ENCODE measurements at regions not wholly inside any gene's neighbourhood (a gene's known extent, or its start where the extent isn't known, plus 50 kb on each side); places are given as distances from the start of the nearest gene placed in this dataset.

GRCh38 chr5:166961913-166962312 lies 1329.5 kb upstream of the WWC1 start:
- TF ChIP-seq, protein P1, sequence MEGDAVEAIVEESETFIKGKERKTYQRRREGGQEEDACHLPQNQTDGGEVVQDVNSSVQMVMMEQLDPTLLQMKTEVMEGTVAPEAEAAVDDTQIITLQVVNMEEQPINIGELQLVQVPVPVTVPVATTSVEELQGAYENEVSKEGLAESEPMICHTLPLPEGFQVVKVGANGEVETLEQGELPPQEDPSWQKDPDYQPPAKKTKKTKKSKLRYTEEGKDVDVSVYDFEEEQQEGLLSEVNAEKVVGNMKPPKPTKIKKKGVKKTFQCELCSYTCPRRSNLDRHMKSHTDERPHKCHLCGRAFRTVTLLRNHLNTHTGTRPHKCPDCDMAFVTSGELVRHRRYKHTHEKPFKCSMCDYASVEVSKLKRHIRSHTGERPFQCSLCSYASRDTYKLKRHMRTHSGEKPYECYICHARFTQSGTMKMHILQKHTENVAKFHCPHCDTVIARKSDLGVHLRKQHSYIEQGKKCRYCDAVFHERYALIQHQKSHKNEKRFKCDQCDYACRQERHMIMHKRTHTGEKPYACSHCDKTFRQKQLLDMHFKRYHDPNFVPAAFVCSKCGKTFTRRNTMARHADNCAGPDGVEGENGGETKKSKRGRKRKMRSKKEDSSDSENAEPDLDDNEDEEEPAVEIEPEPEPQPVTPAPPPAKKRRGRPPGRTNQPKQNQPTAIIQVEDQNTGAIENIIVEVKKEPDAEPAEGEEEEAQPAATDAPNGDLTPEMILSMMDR (IDR thresholded peaks at IDR 0.05; ENCODE audit: borderline replicate concordance, insufficient read depth, low read depth, low read length), result no peak
- H3K4me3 ChIP-seq (ENCODE audit: low read depth, low read length), result no peak overlapping the region

- H3K4me3 ChIP-seq (ENCODE audit: low read depth, low read length), result no peak overlapping the region
- TF ChIP-seq, protein P1 (IDR thresholded peaks at IDR 0.05; ENCODE audit: borderline replicate concordance, insufficient read depth, low read depth, low read length), result no peak
Measured at GRCh38 chr5:166962461-166962860, 1329.0 kb upstream of the WWC1 start.

DNA sequence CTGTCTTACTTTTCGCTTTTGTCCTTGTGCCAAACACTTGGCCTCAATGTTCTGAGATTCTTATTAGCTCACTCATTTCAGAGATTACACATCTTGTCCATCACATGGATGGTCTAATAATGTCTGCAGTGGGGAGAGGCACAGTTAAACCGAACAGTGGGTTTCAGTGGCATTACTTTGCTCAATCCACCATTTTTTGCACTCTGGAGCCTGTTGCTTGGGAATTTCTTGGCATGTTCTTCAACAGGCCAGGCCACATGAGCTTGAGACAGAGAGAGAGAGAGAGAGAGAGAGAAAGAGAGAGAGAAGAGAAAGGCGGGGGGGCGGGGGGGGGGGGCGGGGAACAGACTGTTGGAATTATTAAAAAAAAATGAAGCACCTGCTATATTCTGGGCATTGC lies 1327.8 kb upstream of the WWC1 start:
- no peak overlapping the region for H3K4me3 ChIP-seq (ENCODE audit: low read depth, low read length)
- TF ChIP-seq, protein P1 (IDR thresholded peaks at IDR 0.05; ENCODE audit: borderline replicate concordance, insufficient read depth, low read depth, low read length), result no peak

GRCh38 chr5:166977911-166978422 lies 1313.5 kb upstream of the WWC1 start:
- no peak overlapping the region for H3K4me3 ChIP-seq (ENCODE audit: low read depth, low read length)
- TF ChIP-seq, protein P1 (IDR thresholded peaks at IDR 0.05; ENCODE audit: borderline replicate concordance, insufficient read depth, low read depth, low read length), result no peak

DNA sequence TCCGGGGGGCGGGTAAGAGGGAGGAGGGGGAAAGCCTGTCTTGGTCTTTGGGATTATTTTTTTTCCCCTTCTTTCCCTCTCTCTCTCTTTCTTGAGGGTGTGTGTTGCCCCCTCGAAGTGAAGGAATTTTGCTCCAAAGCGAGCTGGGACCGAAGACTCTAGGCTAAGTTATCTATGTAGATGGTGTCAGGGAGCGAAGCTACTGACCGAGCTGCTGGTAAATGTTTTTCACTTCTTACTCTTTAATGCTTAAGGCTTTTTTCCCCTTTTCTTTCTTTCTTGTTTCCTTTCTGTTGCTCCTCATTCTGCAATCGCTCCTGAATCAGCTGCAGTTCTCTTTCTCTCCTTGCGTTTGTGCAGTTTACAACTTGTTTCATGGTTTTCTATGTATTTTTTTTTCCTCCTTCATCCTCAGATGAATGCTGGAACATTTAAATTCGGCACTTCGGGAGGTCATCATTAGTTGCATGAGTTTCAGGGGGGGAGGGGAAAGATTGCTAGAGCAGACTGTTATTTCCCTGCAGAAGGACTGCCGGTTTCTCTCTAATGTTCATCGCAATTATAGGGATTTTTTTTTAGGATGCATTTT lies 1312.0 kb upstream of the WWC1 start:
- H3K4me3 ChIP-seq (ENCODE audit: low read depth, low read length), result no peak overlapping the region
- TF ChIP-seq, protein P1 (IDR thresholded peaks at IDR 0.05; ENCODE audit: borderline replicate concordance, insufficient read depth, low read depth, low read length), result no peak

DNA sequence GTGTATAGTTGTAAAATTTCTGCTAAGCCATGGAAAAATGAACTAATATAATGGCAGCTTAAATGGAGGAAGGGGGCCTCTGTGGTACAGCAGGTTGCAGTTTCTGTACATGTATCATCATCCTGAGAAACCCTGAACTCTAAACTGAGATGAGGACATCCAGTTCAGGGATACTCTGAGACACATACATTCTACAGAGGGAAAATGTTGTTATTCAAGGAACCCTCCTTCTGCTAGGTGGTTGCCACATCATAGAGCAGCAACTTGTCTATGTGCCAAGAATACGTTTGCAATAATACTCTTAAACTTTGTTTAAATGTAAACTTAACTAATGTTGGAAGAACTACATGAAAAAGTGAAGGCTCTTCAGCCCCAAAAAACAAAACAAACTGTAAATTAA lies 1310.8 kb upstream of the WWC1 start:
- no peak overlapping the region for H3K4me3 ChIP-seq (ENCODE audit: low read depth, low read length)
- TF ChIP-seq, protein P1 (IDR thresholded peaks at IDR 0.05; ENCODE audit: borderline replicate concordance, insufficient read depth, low read depth, low read length), result no peak

GRCh38 chr5:166982226-166982625 lies 1309.2 kb upstream of the WWC1 start:
- H3K4me3 ChIP-seq (ENCODE audit: low read depth, low read length), result no peak overlapping the region
- TF ChIP-seq, protein P1 (IDR thresholded peaks at IDR 0.05; ENCODE audit: borderline replicate concordance, insufficient read depth, low read depth, low read length), result no peak

Measured in GM12875 (cell line).